ENCODE measurements at regions not wholly inside any gene's neighbourhood (a gene's known extent, or its start where the extent isn't known, plus 50 kb on each side); places are given as distances from the start of the nearest gene placed in this dataset.
A peak's percentile ranks its signal among the peaks of the same experiment; 100 is the strongest.

GRCh38 chr15:31486906-31487695 is 160.5 kb downstream of the KLF13 start:
- TF ChIP-seq CTCF (IDR thresholded peaks at IDR 0.05; ENCODE audit: low read depth, low read length): no peak
- peaks cover 17% of the 10 kb centered on the region for H3K27me3 ChIP-seq (ENCODE audit: control insufficient read depth, insufficient read depth, low read length)
- ChIA-PET POLR2A (no interaction called here), CTCF (interaction anchor here (0.6 to 5.7 kb wide), 17 partner anchors 9 to 358 kb away, joined by 3 to 89 read pairs (median 12); no protein-coding TSS in a partner anchor)
- H3K27ac ChIP-seq (ENCODE audit: low read depth, low read length): no peak overlapping the region
- no peak for DNase-seq (ENCODE audit: low read depth, low spot score)
- peaks cover 16% of the 10 kb centered on the region for H3K9me3 ChIP-seq (ENCODE audit: control insufficient read depth, insufficient read depth, low read length)
- H3K4me3 ChIP-seq (ENCODE audit: low read depth, low read length): no peak overlapping the region

GRCh38 chr15:31487811-31488436 is 161.3 kb downstream of the KLF13 start:
- peaks cover 11% of the 10 kb centered on the region for H3K9me3 ChIP-seq (ENCODE audit: control insufficient read depth, insufficient read depth, low read length)
- H3K27me3 ChIP-seq (ENCODE audit: control insufficient read depth, insufficient read depth, low read length): peaks cover 10% of the 10 kb centered on the region
- TF ChIP-seq CTCF (IDR thresholded peaks at IDR 0.05; ENCODE audit: low read depth, low read length): 0 out of 2 replicates have a peak, but pooled peaks have one; percentile 2
- H3K27ac ChIP-seq (ENCODE audit: low read depth, low read length): no peak overlapping the region
- ChIA-PET CTCF (interaction anchor here (0.5 to 5.7 kb wide), 52 partner anchors 10 to 1805 kb away, joined by 3 to 89 read pairs (median 5); no protein-coding TSS in a partner anchor), POLR2A (interaction anchor here (0.9 kb wide), 1 partner anchor 15 kb away, joined by 6 read pairs; no protein-coding TSS in a partner anchor)
- no peak overlapping the region for H3K4me3 ChIP-seq (ENCODE audit: low read depth, low read length)
- DNase-seq (ENCODE audit: low read depth, low spot score): no peak

GRCh38 chr15:31488437-31489204 is 162.0 kb downstream of the KLF13 start:
- no peak overlapping the region for H3K27ac ChIP-seq (ENCODE audit: low read depth, low read length)
- peak; percentile 81 for DNase-seq (ENCODE audit: low read depth, low spot score)
- H3K9me3 ChIP-seq (ENCODE audit: control insufficient read depth, insufficient read depth, low read length): peaks cover 11% of the 10 kb centered on the region
- H3K4me3 ChIP-seq (ENCODE audit: low read depth, low read length): no peak overlapping the region
- POLR2A ChIA-PET: interaction anchor here (0.9 kb wide), 1 partner anchor 16 kb away, joined by 6 read pairs; no protein-coding TSS in a partner anchor
- H3K27me3 ChIP-seq (ENCODE audit: control insufficient read depth, insufficient read depth, low read length): peaks cover 8% of the 10 kb centered on the region
- TF ChIP-seq CTCF (IDR thresholded peaks at IDR 0.05; ENCODE audit: low read depth, low read length): peak; percentile 97
- CTCF ChIA-PET: interaction anchor here (0.5 to 5.7 kb wide), 71 partner anchors 8 to 1804 kb away, joined by 3 to 89 read pairs (median 4); partner anchors contain the start of gene FAN1

GRCh38 chr15:31489281-31489680 is 162.6 kb downstream of the KLF13 start:
- CTCF ChIA-PET: interaction anchor here (0.5 to 5.7 kb wide), 65 partner anchors 7 to 833 kb away, joined by 3 to 89 read pairs (median 4); partner anchors contain the start of gene FAN1
- Histone ChIP-seq H3K4me3 (ENCODE audit: low read depth, low read length) (no peak overlapping the region), H3K27me3 (ENCODE audit: control insufficient read depth, insufficient read depth, low read length) (peaks cover 3% of the 10 kb centered on the region), H3K9me3 (ENCODE audit: control insufficient read depth, insufficient read depth, low read length) (peaks cover 7% of the 10 kb centered on the region), H3K27ac (ENCODE audit: low read depth, low read length) (no peak overlapping the region)
- DNase-seq (ENCODE audit: low read depth, low spot score): no peak
- POLR2A ChIA-PET: interaction anchor here (0.9 kb wide), 1 partner anchor 16 kb away, joined by 6 read pairs; no protein-coding TSS in a partner anchor
- no peak for TF ChIP-seq CTCF (IDR thresholded peaks at IDR 0.05; ENCODE audit: low read depth, low read length)
